Endothelial cell (in vitro differentiated cells): ENCODE measurements at regions not wholly inside any gene's neighbourhood (a gene's known extent, or its start where the extent isn't known, plus 50 kb on each side); places are given as distances from the start of the nearest gene placed in this dataset.

Source experiments
- DNase-seq: peaks from one replicate; pipeline ENCODE4 v3.0.0; 2021; ENCODE audit warnings: low spot score
- H3K27ac Mint-ChIP-seq: one replicate; pipeline ENCODE4 v1.8.0; 2021; ENCODE audit warnings: mixed read lengths, inconsistent platforms; ENCODE audit not compliant: unreplicated experiment
- H3K27me3 Mint-ChIP-seq: one replicate; pipeline ENCODE4 v1.8.0; 2021; ENCODE audit warnings: mild to moderate bottlenecking, moderate library complexity, mixed read lengths, inconsistent platforms; ENCODE audit not compliant: unreplicated experiment
- H3K36me3 Mint-ChIP-seq: one replicate; pipeline ENCODE4 v1.8.0; 2021; ENCODE audit warnings: mild to moderate bottlenecking, low read depth, mixed read lengths, inconsistent platforms; ENCODE audit not compliant: unreplicated experiment
- H3K4me1 Mint-ChIP-seq: one replicate; pipeline ENCODE4 v1.8.0; 2021; ENCODE audit warnings: mild to moderate bottlenecking, mixed read lengths, inconsistent platforms; ENCODE audit not compliant: unreplicated experiment
- H3K4me3 Mint-ChIP-seq: one replicate; pipeline ENCODE4 v1.8.0; 2021; ENCODE audit warnings: mild to moderate bottlenecking, mixed read lengths, inconsistent platforms; ENCODE audit not compliant: unreplicated experiment
- H3K9me3 Mint-ChIP-seq: one replicate; pipeline ENCODE4 v1.8.0; 2021; ENCODE audit warnings: mixed read lengths, inconsistent platforms; ENCODE audit not compliant: unreplicated experiment
- CTCF ChIP-seq: fragments of 200-600 bp; sonication (generic); IDR thresholded peaks from one replicate; pipeline ENCODE4 v1.5.0; 2021; ENCODE audit warnings: antibody characterized with exemption; ENCODE audit not compliant: unreplicated experiment

DNA sequence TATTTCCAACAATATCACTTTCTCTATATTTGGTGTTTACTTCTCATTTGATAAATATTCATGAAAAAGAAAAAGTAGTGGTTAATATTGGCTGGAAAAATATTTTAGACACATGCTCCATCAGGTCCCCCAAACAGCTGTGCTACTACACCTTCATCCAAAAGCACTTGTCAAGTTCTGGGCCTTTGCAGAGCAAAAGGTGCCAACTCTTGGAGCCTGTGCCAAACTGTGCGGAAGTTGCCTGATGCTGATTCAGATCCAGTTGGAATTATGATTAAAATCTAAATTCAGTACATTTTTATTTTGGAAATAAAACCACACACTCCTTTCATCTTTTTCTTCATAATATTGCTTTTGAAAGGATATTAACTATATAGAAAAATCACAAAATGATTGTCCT lies 1497.4 kb upstream of the CADM2 start:
- Mint-ChIP-seq H3K4me1 (no peaks in the 10 kb centered on the region), H3K9me3 (no peaks in the 10 kb centered on the region), H3K36me3 (no peaks in the 10 kb centered on the region), H3K4me3 (no peak overlapping the region), H3K27ac (no peak overlapping the region), H3K27me3 (no peaks in the 10 kb centered on the region)
- TF ChIP-seq CTCF, result no peak
- DNase-seq, result no peak

DNA sequence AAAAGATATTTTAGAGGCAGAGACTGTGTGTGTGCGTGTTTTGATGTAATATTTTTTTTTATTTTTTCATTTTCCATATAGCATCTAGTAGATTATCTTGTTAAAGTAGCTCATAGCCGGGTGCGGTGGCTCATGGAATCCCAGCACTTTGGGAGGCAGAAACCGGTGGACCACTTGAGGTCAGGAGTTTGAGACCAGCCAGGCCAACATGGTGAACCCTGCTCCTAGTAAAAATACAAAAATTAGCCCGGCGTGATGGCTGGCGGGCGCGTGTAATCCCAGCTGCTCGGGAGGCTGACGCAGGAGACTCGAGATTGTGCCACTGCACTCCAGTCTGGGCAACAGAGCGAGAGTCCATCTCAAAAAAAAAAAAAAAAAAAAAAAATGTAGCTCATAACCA lies 1481.2 kb upstream of the CADM2 start:
- TF ChIP-seq CTCF, result no peak
- Mint-ChIP-seq H3K36me3 (no peaks in the 10 kb centered on the region), H3K4me1 (no peaks in the 10 kb centered on the region)

DNA sequence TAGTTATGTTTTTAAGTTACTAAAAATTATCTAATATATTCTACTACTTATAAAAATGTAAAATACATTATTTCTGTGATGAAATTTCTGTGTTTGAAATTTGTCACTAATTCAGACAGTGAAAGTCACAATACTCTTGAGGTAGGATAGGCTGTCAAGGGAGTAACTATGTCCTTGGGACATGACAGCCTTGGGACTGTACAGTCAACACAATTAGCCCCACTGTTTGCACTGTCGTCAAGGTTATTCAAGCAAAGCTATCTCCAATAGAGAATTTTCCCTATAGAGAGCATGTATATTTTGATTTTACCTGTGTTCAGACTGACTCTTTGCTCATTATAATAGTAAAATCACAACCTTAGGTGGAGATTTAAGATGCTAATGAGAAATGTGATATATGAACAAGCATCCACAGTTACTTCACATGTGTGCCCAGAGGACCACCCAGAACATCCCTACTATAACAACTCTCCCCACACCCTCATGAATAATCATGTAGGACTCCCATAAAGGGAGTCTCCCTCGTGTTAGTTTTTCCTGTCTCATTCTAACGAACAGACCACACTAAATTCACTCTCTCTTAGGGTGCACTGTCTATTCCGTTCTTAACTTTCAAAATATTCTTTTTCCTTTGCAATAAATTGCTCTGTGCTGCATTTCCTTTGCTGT lies 1476.3 kb upstream of the CADM2 start:
- H3K27ac Mint-ChIP-seq, result no peak overlapping the region

More for the DNA sequence above, 1481.2 kb upstream of the CADM2 start:
- Mint-ChIP-seq H3K27me3 (peaks cover 2% of the 10 kb centered on the region), H3K27ac (no peak overlapping the region), H3K4me3 (no peak overlapping the region), H3K9me3 (no peaks in the 10 kb centered on the region)
- no peak for DNase-seq

GRCh38 chr3:83496462-83496861 lies 1462.3 kb upstream of the CADM2 start:
- TF ChIP-seq CTCF, result no peak
- no peaks in the 10 kb centered on the region for H3K4me1 Mint-ChIP-seq
- H3K27ac Mint-ChIP-seq, result no peak overlapping the region
- H3K9me3 Mint-ChIP-seq, result no peaks in the 10 kb centered on the region
- H3K27me3 Mint-ChIP-seq, result no peaks in the 10 kb centered on the region
- no peak for DNase-seq
- H3K36me3 Mint-ChIP-seq, result no peaks in the 10 kb centered on the region
- no peak overlapping the region for H3K4me3 Mint-ChIP-seq

More for the DNA sequence above, 1476.3 kb upstream of the CADM2 start:
- no peaks in the 10 kb centered on the region for H3K36me3 Mint-ChIP-seq
- H3K9me3 Mint-ChIP-seq, result no peaks in the 10 kb centered on the region
- no peak for TF ChIP-seq CTCF
- H3K27me3 Mint-ChIP-seq, result peaks cover 4% of the 10 kb centered on the region
- no peaks in the 10 kb centered on the region for H3K4me1 Mint-ChIP-seq
- DNase-seq, result no peak
- no peak overlapping the region for H3K4me3 Mint-ChIP-seq

DNA sequence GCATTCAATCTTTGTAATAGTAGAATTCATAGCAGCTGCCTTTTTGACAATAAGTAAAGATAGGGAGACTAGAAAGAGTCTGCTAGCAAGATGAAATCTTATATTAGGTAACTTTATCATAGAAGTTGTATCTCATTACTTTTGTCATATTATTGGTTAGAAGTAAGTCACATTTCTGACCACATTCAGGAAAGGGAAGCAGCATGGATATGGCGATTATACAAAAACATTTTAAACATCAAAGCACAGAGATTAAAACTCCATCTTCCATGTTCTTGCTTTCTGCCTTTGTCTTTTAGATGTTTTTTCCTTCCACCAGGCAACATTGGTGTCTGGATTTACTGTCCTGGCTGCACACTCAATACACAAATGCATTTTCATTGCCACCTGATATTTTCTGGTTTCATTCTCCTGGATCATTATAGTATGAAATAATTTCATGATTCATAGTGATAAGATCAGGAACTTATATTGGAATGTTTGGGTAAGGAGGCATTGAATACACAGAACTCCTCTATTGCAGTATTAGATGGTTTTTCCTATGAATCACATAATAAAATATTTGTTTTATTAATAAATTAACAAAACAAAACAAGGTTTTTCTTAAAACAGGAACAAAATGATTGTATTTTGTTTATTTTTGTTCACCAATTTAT lies 1460.3 kb upstream of the CADM2 start:
- Mint-ChIP-seq H3K27me3 (peaks cover 3% of the 10 kb centered on the region), H3K27ac (no peak overlapping the region), H3K9me3 (no peaks in the 10 kb centered on the region), H3K4me3 (no peak overlapping the region), H3K36me3 (no peaks in the 10 kb centered on the region), H3K4me1 (no peaks in the 10 kb centered on the region)
- no peak for TF ChIP-seq CTCF
- no peak for DNase-seq
